ENCODE measurements at regions not wholly inside any gene's neighbourhood (a gene's known extent, or its start where the extent isn't known, plus 50 kb on each side); places are given as distances from the start of the nearest gene placed in this dataset.
"Not testable (repeated sequence)": the region's sequence is repeated elsewhere in the genome, so short reads cannot be mapped to it uniquely, and the experiment has no call there.

DNA sequence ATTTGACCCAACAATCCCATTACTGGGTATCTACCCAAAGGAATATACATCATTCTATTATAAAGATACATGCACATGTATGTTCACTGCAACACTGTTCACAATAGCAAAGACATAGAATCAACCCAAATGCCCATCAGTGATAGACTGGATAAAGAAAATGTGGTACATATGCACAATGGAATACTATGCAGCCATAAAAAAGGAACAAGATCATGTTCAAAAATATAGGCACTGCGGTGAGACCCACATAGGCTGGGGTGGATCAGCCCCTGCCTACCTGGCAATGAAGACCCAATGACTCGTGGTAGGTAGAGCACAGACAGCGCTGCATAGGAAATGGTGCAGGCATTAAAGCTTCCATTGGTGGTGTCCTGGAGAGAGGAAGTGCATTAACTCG, 88.6 kb upstream of the NFIL3 start:
- H3K79me2 ChIP-seq (replicated peaks; ENCODE audit: insufficient read depth); H2AFZ ChIP-seq; H3K4me3 Mint-ChIP-seq; H3K27me3 Mint-ChIP-seq (ENCODE audit: insufficient read depth, low read depth, poor library complexity); H3K4me1 ChIP-seq (ENCODE audit: insufficient read depth); H3K9me2 ChIP-seq (ENCODE audit: insufficient read depth); ATAC-seq; H3K4me3 ChIP-seq; H3K4me1 Mint-ChIP-seq; H3K4me2 ChIP-seq; DNase-seq (ENCODE audit: low spot score); H3K36me3 Mint-ChIP-seq (ENCODE audit: low read depth); H3K27me3 ChIP-seq (ENCODE audit: insufficient read depth); H3K27ac ChIP-seq (ENCODE audit: low read depth); H3K27ac Mint-ChIP-seq; H3K9me3 Mint-ChIP-seq; H3K36me3 ChIP-seq (ENCODE audit: insufficient read depth); H3F3A ChIP-seq (replicated peaks; ENCODE audit: low read depth); H4K20me1 ChIP-seq (replicated peaks; ENCODE audit: insufficient read depth): not testable (repeated sequence)

GRCh38 chr9:91503673-91504081, 80.0 kb upstream of the NFIL3 start:
- H3K4me3 Mint-ChIP-seq, result no peak overlapping the region
- TF ChIP-seq CREB1 (CRISPR knock-in tag; IDR thresholded peaks at IDR 0.05; ENCODE audit: low read depth) (no peak), NANOG (IDR thresholded peaks at IDR 0.05; ENCODE audit: borderline replicate concordance) (no peak), ZNF114 (CRISPR knock-in tag; IDR thresholded peaks at IDR 0.05) (no peak), STAT1 (IDR thresholded peaks at IDR 0.05; ENCODE audit: unreplicated experiment) (no peak), POLR2AphosphoS5 (IDR thresholded peaks at IDR 0.05; ENCODE audit: low read depth) (no peak), JUNB (IDR thresholded peaks at IDR 0.05; ENCODE audit: unreplicated experiment) (no peak), EZH2phosphoT487 (IDR thresholded peaks at IDR 0.05; ENCODE audit: unreplicated experiment) (no peak), CTCF (conservative IDR thresholded peaks at IDR 0.05; ENCODE audit: low read depth in 2 of 2) (no peak), EZH2 (IDR thresholded peaks at IDR 0.05; ENCODE audit: low read depth, unreplicated experiment) (no peak), ZNF331 (CRISPR knock-in tag; IDR thresholded peaks at IDR 0.05; ENCODE audit: low read depth) (no peak), ETS1 (IDR thresholded peaks at IDR 0.05) (no peak)
- TF ChIP-seq, protein P1, sequence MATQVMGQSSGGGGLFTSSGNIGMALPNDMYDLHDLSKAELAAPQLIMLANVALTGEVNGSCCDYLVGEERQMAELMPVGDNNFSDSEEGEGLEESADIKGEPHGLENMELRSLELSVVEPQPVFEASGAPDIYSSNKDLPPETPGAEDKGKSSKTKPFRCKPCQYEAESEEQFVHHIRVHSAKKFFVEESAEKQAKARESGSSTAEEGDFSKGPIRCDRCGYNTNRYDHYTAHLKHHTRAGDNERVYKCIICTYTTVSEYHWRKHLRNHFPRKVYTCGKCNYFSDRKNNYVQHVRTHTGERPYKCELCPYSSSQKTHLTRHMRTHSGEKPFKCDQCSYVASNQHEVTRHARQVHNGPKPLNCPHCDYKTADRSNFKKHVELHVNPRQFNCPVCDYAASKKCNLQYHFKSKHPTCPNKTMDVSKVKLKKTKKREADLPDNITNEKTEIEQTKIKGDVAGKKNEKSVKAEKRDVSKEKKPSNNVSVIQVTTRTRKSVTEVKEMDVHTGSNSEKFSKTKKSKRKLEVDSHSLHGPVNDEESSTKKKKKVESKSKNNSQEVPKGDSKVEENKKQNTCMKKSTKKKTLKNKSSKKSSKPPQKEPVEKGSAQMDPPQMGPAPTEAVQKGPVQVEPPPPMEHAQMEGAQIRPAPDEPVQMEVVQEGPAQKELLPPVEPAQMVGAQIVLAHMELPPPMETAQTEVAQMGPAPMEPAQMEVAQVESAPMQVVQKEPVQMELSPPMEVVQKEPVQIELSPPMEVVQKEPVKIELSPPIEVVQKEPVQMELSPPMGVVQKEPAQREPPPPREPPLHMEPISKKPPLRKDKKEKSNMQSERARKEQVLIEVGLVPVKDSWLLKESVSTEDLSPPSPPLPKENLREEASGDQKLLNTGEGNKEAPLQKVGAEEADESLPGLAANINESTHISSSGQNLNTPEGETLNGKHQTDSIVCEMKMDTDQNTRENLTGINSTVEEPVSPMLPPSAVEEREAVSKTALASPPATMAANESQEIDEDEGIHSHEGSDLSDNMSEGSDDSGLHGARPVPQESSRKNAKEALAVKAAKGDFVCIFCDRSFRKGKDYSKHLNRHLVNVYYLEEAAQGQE (IDR thresholded peaks at IDR 0.05; ENCODE audit: unreplicated experiment), result no peak

More at GRCh38 chr9:91503673-91504081, 80.0 kb upstream of the NFIL3 start:
- peaks cover 5% of the 10 kb centered on the region; the same call in 1 of the 2 replicates for H3K9me2 ChIP-seq (ENCODE audit: insufficient read depth)
- 0 out of 2 replicates have a peak overlapping the region, but pooled peaks have one; percentile 61 for H2AFZ ChIP-seq
- H4K20me1 ChIP-seq (replicated peaks; ENCODE audit: insufficient read depth), result no peaks in the 10 kb centered on the region
- H3K27ac ChIP-seq (ENCODE audit: low read depth), result no peak overlapping the region
- DNase-seq (ENCODE audit: low spot score) (no peak), ATAC-seq (no peak)
- H3K36me3 ChIP-seq (ENCODE audit: insufficient read depth), result no peaks in the 10 kb centered on the region
- no peak overlapping the region for H3K4me3 ChIP-seq
- H3K27me3 Mint-ChIP-seq (ENCODE audit: insufficient read depth, low read depth, poor library complexity), result peaks cover 2% of the 10 kb centered on the region
- H3K27ac Mint-ChIP-seq, result peak overlapping the region; percentile 64
- no peaks in the 10 kb centered on the region for H3K36me3 Mint-ChIP-seq (ENCODE audit: low read depth)
- no peak overlapping the region for H3K4me2 ChIP-seq
- H3K9me3 Mint-ChIP-seq, result no peaks in the 10 kb centered on the region
- no peaks in the 10 kb centered on the region for H3K4me1 ChIP-seq (ENCODE audit: insufficient read depth)
- no peaks in the 10 kb centered on the region for H3K27me3 ChIP-seq (ENCODE audit: insufficient read depth)
- H3K79me2 ChIP-seq (replicated peaks; ENCODE audit: insufficient read depth), result no peaks in the 10 kb centered on the region
- H3K4me1 Mint-ChIP-seq, result peaks cover 4% of the 10 kb centered on the region; the same call in 2 of the 3 replicates
- H3F3A ChIP-seq (replicated peaks; ENCODE audit: low read depth), result no peaks in the 10 kb centered on the region
